ENCODE measurements at regions not wholly inside any gene's neighbourhood (a gene's known extent, or its start where the extent isn't known, plus 50 kb on each side); places are given as distances from the start of the nearest gene placed in this dataset.

DNA sequence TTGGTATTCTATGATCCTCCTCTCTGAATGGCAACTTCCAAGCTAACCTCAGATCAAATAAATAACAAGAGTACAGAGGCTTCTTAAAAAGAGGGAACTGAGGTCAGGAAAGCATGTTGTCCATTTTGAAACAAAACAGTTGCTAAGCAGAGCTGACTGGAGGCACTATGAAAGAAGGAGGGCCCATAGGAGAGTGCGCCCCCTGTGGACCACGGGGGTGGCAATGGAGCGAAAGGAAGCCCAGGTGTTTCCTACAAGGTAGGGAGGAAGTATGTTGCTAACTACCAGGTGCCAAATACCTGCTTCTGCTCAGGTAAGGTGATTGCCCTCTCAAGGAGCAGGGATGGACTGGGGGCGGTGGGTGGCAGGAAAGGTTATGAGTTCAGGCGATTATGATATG lies 101.8 kb upstream of the MAST4 start:
- Histone ChIP-seq H3K36me3 (ENCODE audit: control insufficient read depth in 1 of 2, insufficient read depth in 2 of 2, low read length in 2 of 2) (no peaks in the 10 kb centered on the region), H3K9me3 (ENCODE audit: control insufficient read depth in 1 of 2, insufficient read depth in 1 of 2, low read depth in 1 of 2, low read length in 2 of 2) (no peaks in the 10 kb centered on the region), H3K4me2 (ENCODE audit: low read length) (no peak overlapping the region), H3K9me2 (ENCODE audit: insufficient read depth) (no peaks in the 10 kb centered on the region), H3K4me1 (ENCODE audit: control insufficient read depth in 1 of 2, insufficient read depth in 2 of 2, low read length in 2 of 2) (no peaks in the 10 kb centered on the region), H3K9ac (ENCODE audit: low read length) (no peak overlapping the region), H4K20me1 (ENCODE audit: insufficient read depth) (no peaks in the 10 kb centered on the region), H3K27me3 (ENCODE audit: insufficient read depth, low read length) (peaks cover 4% of the 10 kb centered on the region; the same call in 1 of the 2 replicates), H2AFZ (ENCODE audit: low read depth, low read length, poor library complexity, severe bottlenecking) (no peak overlapping the region), H3K27ac (ENCODE audit: low read depth, low read length) (no peak overlapping the region), H3K4me3 (replicated peaks in 1 of 2; ENCODE audit: low read depth in 1 of 2, low read length in 2 of 2) (no peak overlapping the region), H3K79me2 (ENCODE audit: insufficient read depth, low read length) (no peaks in the 10 kb centered on the region)
- ChIA-PET RAD21 (ENCODE audit: low non-redundant PET in 1 of 2, low total read pairs in 2 of 2, uncharacterized antibody in 2 of 2, unreplicated experiment in 2 of 2) (no interaction called here), POLR2A (no interaction called here), CTCF (interaction anchor here (1.6 kb wide), 1 partner anchor 188 kb away, joined by 5 read pairs; no protein-coding TSS in a partner anchor)
- peak; percentile 71 for ATAC-seq
- no peak for TF ChIP-seq ZNF274 (IDR thresholded peaks at IDR 0.05; ENCODE audit: low read depth, low read length)
- TF ChIP-seq, protein P1, sequence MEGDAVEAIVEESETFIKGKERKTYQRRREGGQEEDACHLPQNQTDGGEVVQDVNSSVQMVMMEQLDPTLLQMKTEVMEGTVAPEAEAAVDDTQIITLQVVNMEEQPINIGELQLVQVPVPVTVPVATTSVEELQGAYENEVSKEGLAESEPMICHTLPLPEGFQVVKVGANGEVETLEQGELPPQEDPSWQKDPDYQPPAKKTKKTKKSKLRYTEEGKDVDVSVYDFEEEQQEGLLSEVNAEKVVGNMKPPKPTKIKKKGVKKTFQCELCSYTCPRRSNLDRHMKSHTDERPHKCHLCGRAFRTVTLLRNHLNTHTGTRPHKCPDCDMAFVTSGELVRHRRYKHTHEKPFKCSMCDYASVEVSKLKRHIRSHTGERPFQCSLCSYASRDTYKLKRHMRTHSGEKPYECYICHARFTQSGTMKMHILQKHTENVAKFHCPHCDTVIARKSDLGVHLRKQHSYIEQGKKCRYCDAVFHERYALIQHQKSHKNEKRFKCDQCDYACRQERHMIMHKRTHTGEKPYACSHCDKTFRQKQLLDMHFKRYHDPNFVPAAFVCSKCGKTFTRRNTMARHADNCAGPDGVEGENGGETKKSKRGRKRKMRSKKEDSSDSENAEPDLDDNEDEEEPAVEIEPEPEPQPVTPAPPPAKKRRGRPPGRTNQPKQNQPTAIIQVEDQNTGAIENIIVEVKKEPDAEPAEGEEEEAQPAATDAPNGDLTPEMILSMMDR (IDR thresholded peaks at IDR 0.05 in 2 of 3, conservative IDR thresholded peaks at IDR 0.05 in 1 of 3; ENCODE audit: borderline replicate concordance in 1 of 3, insufficient read depth in 1 of 3, low read depth in 2 of 3, low read length in 2 of 3), result peak in 2 of 3 experiments; percentile 53 to 61; a peak in 4 of 6 replicates
- TF ChIP-seq RAD21 (IDR thresholded peaks at IDR 0.05; ENCODE audit: low read depth), result peak; percentile 12; the same call in 1 of the 2 replicates
- no peak for TF ChIP-seq SP1 (IDR thresholded peaks at IDR 0.05; ENCODE audit: low read depth)
- no peak for TF ChIP-seq CBX3 (IDR thresholded peaks at IDR 0.05; ENCODE audit: low read depth)
- TF ChIP-seq EZH2phosphoT487 (IDR thresholded peaks at IDR 0.05; ENCODE audit: borderline replicate concordance), result no peak
- TF ChIP-seq, protein P2, sequence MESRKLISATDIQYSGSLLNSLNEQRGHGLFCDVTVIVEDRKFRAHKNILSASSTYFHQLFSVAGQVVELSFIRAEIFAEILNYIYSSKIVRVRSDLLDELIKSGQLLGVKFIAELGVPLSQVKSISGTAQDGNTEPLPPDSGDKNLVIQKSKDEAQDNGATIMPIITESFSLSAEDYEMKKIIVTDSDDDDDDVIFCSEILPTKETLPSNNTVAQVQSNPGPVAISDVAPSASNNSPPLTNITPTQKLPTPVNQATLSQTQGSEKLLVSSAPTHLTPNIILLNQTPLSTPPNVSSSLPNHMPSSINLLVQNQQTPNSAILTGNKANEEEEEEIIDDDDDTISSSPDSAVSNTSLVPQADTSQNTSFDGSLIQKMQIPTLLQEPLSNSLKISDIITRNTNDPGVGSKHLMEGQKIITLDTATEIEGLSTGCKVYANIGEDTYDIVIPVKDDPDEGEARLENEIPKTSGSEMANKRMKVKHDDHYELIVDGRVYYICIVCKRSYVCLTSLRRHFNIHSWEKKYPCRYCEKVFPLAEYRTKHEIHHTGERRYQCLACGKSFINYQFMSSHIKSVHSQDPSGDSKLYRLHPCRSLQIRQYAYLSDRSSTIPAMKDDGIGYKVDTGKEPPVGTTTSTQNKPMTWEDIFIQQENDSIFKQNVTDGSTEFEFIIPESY (IDR thresholded peaks at IDR 0.05; ENCODE audit: extremely low read depth, insufficient replicate concordance, low read length), result no peak
- TF ChIP-seq JUND (IDR thresholded peaks at IDR 0.05), result no peak
- TF ChIP-seq YY1 (IDR thresholded peaks at IDR 0.05; ENCODE audit: extremely low read depth, insufficient replicate concordance, low read depth, low read length), result no peak
- no peak for TF ChIP-seq EZH2 (IDR thresholded peaks at IDR 0.05)
- no peak for TF ChIP-seq CEBPB (IDR thresholded peaks at IDR 0.05; ENCODE audit: low read depth)
- BruUV-seq (replicated peaks), result no TSS peak
- no peak for DNase-seq (ENCODE audit: low read depth, low spot score)
- intact Hi-C loops (cut with micrococcal nuclease), result no loop called here
